ENCODE measurements at regions not wholly inside any gene's neighbourhood (a gene's known extent, or its start where the extent isn't known, plus 50 kb on each side); places are given as distances from the start of the nearest gene placed in this dataset.

DNA sequence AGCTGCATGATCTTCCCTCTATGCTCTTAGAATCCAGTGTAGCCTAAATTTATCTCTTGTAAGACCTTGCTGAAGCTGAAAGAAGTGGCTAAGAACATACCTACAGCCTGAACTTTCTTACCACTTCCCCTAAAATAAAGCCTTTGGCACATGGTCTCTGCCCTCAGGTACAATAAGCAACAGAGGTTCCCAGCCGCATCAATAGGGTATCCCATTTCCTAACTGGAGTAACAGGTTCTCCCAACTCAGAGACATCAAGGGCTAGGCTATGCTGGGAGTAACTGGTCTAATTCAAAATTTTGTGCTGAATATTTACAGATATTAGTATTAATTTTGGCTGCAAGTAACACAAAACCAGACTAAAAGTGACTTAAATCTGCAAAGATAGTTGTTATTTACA lies 335.8 kb upstream of the TRPC7 start:
- TF ChIP-seq POLR2A (IDR thresholded peaks at IDR 0.05): no peak
- TF ChIP-seq, protein P1, sequence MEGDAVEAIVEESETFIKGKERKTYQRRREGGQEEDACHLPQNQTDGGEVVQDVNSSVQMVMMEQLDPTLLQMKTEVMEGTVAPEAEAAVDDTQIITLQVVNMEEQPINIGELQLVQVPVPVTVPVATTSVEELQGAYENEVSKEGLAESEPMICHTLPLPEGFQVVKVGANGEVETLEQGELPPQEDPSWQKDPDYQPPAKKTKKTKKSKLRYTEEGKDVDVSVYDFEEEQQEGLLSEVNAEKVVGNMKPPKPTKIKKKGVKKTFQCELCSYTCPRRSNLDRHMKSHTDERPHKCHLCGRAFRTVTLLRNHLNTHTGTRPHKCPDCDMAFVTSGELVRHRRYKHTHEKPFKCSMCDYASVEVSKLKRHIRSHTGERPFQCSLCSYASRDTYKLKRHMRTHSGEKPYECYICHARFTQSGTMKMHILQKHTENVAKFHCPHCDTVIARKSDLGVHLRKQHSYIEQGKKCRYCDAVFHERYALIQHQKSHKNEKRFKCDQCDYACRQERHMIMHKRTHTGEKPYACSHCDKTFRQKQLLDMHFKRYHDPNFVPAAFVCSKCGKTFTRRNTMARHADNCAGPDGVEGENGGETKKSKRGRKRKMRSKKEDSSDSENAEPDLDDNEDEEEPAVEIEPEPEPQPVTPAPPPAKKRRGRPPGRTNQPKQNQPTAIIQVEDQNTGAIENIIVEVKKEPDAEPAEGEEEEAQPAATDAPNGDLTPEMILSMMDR (IDR thresholded peaks at IDR 0.05): no peak
